GM23338 (cell line): ENCODE measurements at regions not wholly inside any gene's neighbourhood (a gene's known extent, or its start where the extent isn't known, plus 50 kb on each side); places are given as distances from the start of the nearest gene placed in this dataset.
"Not testable (repeated sequence)": the region's sequence is repeated elsewhere in the genome, so short reads cannot be mapped to it uniquely, and the experiment has no call there.

ENCODE experiments used
- ATAC-seq: fragments of 200-7000 bp; cut with Tn5 transposase; 3 replicates; pipeline ENCODE4 v1.9.1; 2020
- DNase-seq: peaks from one replicate; pipeline ENCODE4 v3.0.0-alpha.2; 2015; ENCODE audit warnings: low spot score
- H2AFZ ChIP-seq: fragments of 200-600 bp; sonication (generic); 2 replicates; pipeline ENCODE4 v1.8.0; 2016; ENCODE audit warnings: antibody characterized with exemption, mild to moderate bottlenecking, moderate library complexity
- H3F3A ChIP-seq: fragments of 200-600 bp; sonication (generic); replicated peaks from 2 replicates; pipeline ENCODE4 v1.8.0; 2017; ENCODE audit warnings: antibody characterized with exemption, mixed run types, low read depth
- H3K27ac ChIP-seq: fragments of 200-600 bp; sonication (generic); 2 replicates; pipeline ENCODE4 v1.6.1; 2016; ENCODE audit warnings: low read depth
- H3K27me3 ChIP-seq: fragments of 200-600 bp; sonication (generic); 2 replicates; pipeline ENCODE4 v1.8.0; 2016; ENCODE audit warnings: mild to moderate bottlenecking, mixed run types, moderate library complexity; ENCODE audit not compliant: insufficient read depth
- H3K36me3 ChIP-seq: fragments of 200-600 bp; sonication (generic); 2 replicates; pipeline ENCODE4 v1.8.0; 2016; ENCODE audit warnings: mild to moderate bottlenecking; ENCODE audit not compliant: insufficient read depth
- H3K4me1 ChIP-seq: fragments of 200-600 bp; sonication (generic); 2 replicates; pipeline ENCODE4 v1.8.0; 2016; ENCODE audit warnings: mild to moderate bottlenecking, moderate library complexity; ENCODE audit not compliant: insufficient read depth
- H3K4me2 ChIP-seq: fragments of 200-600 bp; sonication (generic); 2 replicates; pipeline ENCODE4 v1.7.1; 2017; ENCODE audit warnings: mixed run types
- H3K4me3 ChIP-seq: fragments of 200-600 bp; sonication (generic); 2 replicates; pipeline ENCODE4 v1.6.1; 2016; ENCODE audit warnings: mixed run types
- H3K79me2 ChIP-seq: fragments of 200-600 bp; sonication (generic); replicated peaks from 2 replicates; pipeline ENCODE4 v1.8.0; 2017; ENCODE audit warnings: mild to moderate bottlenecking; ENCODE audit not compliant: insufficient read depth
- H3K9me2 ChIP-seq: fragments of 200-600 bp; sonication (generic); 2 replicates; pipeline ENCODE4 v1.8.0; 2017; ENCODE audit not compliant: insufficient read depth
- H4K20me1 ChIP-seq: fragments of 200-600 bp; sonication (generic); replicated peaks from 2 replicates; pipeline ENCODE4 v1.8.0; 2017; ENCODE audit warnings: mild to moderate bottlenecking; ENCODE audit not compliant: insufficient read depth
- H3K27ac Mint-ChIP-seq: 2 replicates; pipeline ENCODE4 v1.8.0; 2020; ENCODE audit warnings: inconsistent platforms, mild to moderate bottlenecking, moderate library complexity, mixed read lengths
- H3K27me3 Mint-ChIP-seq: 3 replicates; pipeline ENCODE4 v1.8.0; 2022; ENCODE audit warnings: low read depth, mild to moderate bottlenecking, moderate library complexity, mixed read lengths, inconsistent platforms; ENCODE audit not compliant: insufficient read depth, poor library complexity
- H3K36me3 Mint-ChIP-seq: 3 replicates; pipeline ENCODE4 v1.8.0; 2021; ENCODE audit warnings: low read depth, mild to moderate bottlenecking, inconsistent platforms, moderate library complexity, mixed read lengths
- H3K4me1 Mint-ChIP-seq: 3 replicates; pipeline ENCODE4 v1.8.0; 2020; ENCODE audit warnings: mild to moderate bottlenecking, inconsistent platforms, mixed read lengths
- H3K4me3 Mint-ChIP-seq: 3 replicates; pipeline ENCODE4 v1.8.0; 2021; ENCODE audit warnings: moderate library complexity, mild to moderate bottlenecking, inconsistent platforms, mixed read lengths
- H3K9me3 Mint-ChIP-seq: 3 replicates; pipeline ENCODE4 v1.8.0; 2020; ENCODE audit warnings: moderate library complexity, mild to moderate bottlenecking, inconsistent platforms, mixed read lengths
- JUNB ChIP-seq: IDR thresholded peaks from one replicate; pipeline ENCODE4 v1.6.1; 2016; ENCODE audit warnings: antibody characterized with exemption; ENCODE audit not compliant: unreplicated experiment
- NANOG ChIP-seq: IDR thresholded peaks from 2 replicates; pipeline ENCODE4 v1.6.1; 2016; ENCODE audit warnings: antibody characterized with exemption, borderline replicate concordance
- ZNF331 ChIP-seq: fragments of 250-450 bp; sonication (Bioruptor Pico); IDR thresholded peaks from 2 replicates; pipeline ENCODE4 v1.5.0; 2020; ENCODE audit warnings: low read depth, mild to moderate bottlenecking, moderate library complexity
- TF ChIP-seq, protein P1 (sequence below): IDR thresholded peaks from 2 replicates; pipeline ENCODE4 v1.6.1; 2016; ENCODE audit warnings: antibody characterized with exemption
- TF ChIP-seq, protein P2 (sequence below): IDR thresholded peaks from one replicate; pipeline ENCODE4 v1.6.1; 2018; ENCODE audit warnings: antibody characterized with exemption; ENCODE audit not compliant: unreplicated experiment
- TF ChIP-seq, protein P3 (sequence below): fragments of 250-450 bp; sonication (Bioruptor Pico); IDR thresholded peaks from 2 replicates; pipeline ENCODE4 v1.5.0; 2020; ENCODE audit warnings: mild to moderate bottlenecking, moderate library complexity
- TF ChIP-seq, protein P4 (sequence below), 2 experiments: fragments of 200-600 bp in 1 of 2; sonication (generic) in 1 of 2; conservative IDR thresholded peaks; 2 replicates each; pipeline versions ENCODE4 v1.5.1 to v1.6.1; 2016 to 2017; ENCODE audit warnings: antibody characterized with exemption in 2 of 2, low read depth in 2 of 2, mild to moderate bottlenecking in 2 of 2, moderate library complexity in 1 of 2

DNA sequence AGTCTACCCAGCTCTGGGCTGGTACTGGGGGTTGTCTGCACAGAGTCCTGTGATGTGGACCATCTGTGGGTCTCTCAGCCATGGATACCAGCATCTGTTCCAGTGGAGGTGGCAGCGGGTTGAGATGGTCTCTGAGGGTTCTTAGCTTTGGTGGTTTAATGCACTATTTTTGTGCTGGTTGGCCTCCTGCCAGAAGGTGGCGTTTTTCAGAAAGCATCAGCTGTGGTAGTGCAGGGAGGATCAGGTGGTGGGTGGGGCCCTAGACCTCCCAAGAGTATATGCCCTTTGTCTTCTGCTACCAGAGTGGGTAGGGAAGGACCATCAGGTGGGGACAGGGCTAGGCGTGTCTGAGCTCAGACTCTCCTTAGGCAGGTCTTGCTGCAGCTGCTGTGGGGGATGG, 103.7 kb downstream of the GALR1 start:
- peak; percentile 69 for DNase-seq
- H3K27ac Mint-ChIP-seq: peak overlapping the region; percentile 55

DNA sequence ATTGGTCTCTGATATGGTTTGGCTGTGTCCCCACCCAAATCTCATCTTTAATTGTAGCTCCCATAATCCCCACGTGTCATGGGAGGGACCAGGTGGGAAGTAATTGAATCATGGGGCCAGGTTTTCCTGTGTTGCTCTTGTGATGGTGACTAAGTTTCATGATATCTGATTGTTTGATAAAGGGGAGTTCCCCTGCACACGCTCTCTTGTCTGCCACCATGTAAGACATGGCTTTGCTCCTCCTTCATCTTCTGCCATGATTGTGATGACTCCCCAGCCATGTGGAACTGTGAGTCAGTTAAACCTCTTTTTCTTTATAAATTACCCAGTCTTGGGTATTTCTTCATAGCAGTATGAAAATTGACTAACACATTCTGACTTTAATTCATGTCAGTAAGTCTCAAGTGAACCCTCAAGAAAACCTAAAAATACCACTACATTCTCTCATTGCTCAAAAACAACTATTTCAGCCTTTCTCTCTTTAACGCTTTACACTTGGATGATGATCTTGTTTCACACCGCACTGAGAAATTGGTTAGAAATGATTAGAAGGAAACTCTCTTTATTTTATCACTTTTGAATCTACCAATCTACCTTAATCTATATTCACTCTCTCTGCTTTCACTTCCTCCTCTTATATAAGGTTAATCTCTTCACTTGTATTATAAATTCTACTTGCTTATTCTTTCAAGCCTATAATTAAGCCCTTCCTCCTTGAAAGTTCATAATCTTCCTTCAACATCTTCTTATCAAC, 110.1 kb downstream of the GALR1 start:
- Histone ChIP-seq H3K27me3 (no peaks in the 10 kb centered on the region), H3K27ac (no peak overlapping the region), H3K36me3 (peaks cover 5% of the 10 kb centered on the region; the same call in 1 of the 2 replicates), H3K79me2 (no peaks in the 10 kb centered on the region), H3K9me2 (peaks cover 20% of the 10 kb centered on the region), H3K4me1 (no peaks in the 10 kb centered on the region), H3F3A (no peaks in the 10 kb centered on the region), H3K4me3 (no peak overlapping the region), H2AFZ (no peak overlapping the region), H3K4me2 (no peak overlapping the region), H4K20me1 (no peaks in the 10 kb centered on the region)
- Mint-ChIP-seq H3K36me3 (peaks cover 12% of the 10 kb centered on the region), H3K4me1 (no peaks in the 10 kb centered on the region), H3K27ac (no peak overlapping the region), H3K9me3 (peaks cover 27% of the 10 kb centered on the region), H3K27me3 (no peaks in the 10 kb centered on the region), H3K4me3 (no peak overlapping the region)
- ATAC-seq (no peak), DNase-seq (no peak)
- TF ChIP-seq JUNB (no peak), ZNF331 (no peak), NANOG (no peak)
- TF ChIP-seq, protein P1, sequence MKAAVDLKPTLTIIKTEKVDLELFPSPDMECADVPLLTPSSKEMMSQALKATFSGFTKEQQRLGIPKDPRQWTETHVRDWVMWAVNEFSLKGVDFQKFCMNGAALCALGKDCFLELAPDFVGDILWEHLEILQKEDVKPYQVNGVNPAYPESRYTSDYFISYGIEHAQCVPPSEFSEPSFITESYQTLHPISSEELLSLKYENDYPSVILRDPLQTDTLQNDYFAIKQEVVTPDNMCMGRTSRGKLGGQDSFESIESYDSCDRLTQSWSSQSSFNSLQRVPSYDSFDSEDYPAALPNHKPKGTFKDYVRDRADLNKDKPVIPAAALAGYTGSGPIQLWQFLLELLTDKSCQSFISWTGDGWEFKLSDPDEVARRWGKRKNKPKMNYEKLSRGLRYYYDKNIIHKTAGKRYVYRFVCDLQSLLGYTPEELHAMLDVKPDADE: no peak
- TF ChIP-seq, protein P2, sequence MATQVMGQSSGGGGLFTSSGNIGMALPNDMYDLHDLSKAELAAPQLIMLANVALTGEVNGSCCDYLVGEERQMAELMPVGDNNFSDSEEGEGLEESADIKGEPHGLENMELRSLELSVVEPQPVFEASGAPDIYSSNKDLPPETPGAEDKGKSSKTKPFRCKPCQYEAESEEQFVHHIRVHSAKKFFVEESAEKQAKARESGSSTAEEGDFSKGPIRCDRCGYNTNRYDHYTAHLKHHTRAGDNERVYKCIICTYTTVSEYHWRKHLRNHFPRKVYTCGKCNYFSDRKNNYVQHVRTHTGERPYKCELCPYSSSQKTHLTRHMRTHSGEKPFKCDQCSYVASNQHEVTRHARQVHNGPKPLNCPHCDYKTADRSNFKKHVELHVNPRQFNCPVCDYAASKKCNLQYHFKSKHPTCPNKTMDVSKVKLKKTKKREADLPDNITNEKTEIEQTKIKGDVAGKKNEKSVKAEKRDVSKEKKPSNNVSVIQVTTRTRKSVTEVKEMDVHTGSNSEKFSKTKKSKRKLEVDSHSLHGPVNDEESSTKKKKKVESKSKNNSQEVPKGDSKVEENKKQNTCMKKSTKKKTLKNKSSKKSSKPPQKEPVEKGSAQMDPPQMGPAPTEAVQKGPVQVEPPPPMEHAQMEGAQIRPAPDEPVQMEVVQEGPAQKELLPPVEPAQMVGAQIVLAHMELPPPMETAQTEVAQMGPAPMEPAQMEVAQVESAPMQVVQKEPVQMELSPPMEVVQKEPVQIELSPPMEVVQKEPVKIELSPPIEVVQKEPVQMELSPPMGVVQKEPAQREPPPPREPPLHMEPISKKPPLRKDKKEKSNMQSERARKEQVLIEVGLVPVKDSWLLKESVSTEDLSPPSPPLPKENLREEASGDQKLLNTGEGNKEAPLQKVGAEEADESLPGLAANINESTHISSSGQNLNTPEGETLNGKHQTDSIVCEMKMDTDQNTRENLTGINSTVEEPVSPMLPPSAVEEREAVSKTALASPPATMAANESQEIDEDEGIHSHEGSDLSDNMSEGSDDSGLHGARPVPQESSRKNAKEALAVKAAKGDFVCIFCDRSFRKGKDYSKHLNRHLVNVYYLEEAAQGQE: no peak
- TF ChIP-seq, protein P3, sequence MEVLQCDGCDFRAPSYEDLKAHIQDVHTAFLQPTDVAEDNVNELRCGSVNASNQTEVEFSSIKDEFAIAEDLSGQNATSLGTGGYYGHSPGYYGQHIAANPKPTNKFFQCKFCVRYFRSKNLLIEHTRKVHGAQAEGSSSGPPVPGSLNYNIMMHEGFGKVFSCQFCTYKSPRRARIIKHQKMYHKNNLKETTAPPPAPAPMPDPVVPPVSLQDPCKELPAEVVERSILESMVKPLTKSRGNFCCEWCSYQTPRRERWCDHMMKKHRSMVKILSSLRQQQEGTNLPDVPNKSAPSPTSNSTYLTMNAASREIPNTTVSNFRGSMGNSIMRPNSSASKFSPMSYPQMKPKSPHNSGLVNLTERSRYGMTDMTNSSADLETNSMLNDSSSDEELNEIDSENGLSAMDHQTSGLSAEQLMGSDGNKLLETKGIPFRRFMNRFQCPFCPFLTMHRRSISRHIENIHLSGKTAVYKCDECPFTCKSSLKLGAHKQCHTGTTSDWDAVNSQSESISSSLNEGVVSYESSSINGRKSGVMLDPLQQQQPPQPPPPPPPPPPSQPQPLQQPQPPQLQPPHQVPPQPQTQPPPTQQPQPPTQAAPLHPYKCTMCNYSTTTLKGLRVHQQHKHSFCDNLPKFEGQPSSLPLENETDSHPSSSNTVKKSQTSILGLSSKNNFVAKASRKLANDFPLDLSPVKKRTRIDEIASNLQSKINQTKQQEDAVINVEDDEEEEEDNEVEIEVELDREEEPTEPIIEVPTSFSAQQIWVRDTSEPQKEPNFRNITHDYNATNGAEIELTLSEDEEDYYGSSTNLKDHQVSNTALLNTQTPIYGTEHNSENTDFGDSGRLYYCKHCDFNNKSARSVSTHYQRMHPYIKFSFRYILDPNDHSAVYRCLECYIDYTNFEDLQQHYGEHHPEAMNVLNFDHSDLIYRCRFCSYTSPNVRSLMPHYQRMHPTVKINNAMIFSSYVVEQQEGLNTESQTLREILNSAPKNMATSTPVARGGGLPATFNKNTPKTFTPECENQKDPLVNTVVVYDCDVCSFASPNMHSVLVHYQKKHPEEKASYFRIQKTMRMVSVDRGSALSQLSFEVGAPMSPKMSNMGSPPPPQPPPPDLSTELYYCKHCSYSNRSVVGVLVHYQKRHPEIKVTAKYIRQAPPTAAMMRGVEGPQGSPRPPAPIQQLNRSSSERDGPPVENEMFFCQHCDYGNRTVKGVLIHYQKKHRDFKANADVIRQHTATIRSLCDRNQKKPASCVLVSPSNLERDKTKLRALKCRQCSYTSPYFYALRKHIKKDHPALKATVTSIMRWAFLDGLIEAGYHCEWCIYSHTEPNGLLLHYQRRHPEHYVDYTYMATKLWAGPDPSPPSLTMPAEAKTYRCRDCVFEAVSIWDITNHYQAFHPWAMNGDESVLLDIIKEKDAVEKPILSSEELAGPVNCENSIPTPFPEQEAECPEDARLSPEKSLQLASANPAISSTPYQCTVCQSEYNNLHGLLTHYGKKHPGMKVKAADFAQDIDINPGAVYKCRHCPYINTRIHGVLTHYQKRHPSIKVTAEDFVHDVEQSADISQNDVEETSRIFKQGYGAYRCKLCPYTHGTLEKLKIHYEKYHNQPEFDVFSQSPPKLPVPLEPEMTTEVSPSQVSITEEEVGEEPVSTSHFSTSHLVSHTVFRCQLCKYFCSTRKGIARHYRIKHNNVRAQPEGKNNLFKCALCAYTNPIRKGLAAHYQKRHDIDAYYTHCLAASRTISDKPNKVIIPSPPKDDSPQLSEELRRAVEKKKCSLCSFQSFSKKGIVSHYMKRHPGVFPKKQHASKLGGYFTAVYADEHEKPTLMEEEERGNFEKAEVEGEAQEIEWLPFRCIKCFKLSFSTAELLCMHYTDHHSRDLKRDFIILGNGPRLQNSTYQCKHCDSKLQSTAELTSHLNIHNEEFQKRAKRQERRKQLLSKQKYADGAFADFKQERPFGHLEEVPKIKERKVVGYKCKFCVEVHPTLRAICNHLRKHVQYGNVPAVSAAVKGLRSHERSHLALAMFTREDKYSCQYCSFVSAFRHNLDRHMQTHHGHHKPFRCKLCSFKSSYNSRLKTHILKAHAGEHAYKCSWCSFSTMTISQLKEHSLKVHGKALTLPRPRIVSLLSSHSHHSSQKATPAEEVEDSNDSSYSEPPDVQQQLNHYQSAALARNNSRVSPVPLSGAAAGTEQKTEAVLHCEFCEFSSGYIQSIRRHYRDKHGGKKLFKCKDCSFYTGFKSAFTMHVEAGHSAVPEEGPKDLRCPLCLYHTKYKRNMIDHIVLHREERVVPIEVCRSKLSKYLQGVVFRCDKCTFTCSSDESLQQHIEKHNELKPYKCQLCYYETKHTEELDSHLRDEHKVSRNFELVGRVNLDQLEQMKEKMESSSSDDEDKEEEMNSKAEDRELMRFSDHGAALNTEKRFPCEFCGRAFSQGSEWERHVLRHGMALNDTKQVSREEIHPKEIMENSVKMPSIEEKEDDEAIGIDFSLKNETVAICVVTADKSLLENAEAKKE (CRISPR knock-in tag): no peak

More for the DNA sequence above, 103.7 kb downstream of the GALR1 start:
- peak; percentile 52 for ATAC-seq
- H3K4me3 ChIP-seq, H3K4me1 Mint-ChIP-seq, H3K36me3 Mint-ChIP-seq, H3K9me2 ChIP-seq, H3K79me2 ChIP-seq, H3K36me3 ChIP-seq, H3K27me3 ChIP-seq, H3F3A ChIP-seq, H3K4me2 ChIP-seq, H3K27me3 Mint-ChIP-seq, H4K20me1 ChIP-seq, H3K4me3 Mint-ChIP-seq, H3K4me1 ChIP-seq, H3K27ac ChIP-seq: not testable (repeated sequence)
- H2AFZ ChIP-seq: peak overlapping the region; percentile 43
- H3K9me3 Mint-ChIP-seq: peaks cover 11% of the 10 kb centered on the region
- TF ChIP-seq, protein P4, sequence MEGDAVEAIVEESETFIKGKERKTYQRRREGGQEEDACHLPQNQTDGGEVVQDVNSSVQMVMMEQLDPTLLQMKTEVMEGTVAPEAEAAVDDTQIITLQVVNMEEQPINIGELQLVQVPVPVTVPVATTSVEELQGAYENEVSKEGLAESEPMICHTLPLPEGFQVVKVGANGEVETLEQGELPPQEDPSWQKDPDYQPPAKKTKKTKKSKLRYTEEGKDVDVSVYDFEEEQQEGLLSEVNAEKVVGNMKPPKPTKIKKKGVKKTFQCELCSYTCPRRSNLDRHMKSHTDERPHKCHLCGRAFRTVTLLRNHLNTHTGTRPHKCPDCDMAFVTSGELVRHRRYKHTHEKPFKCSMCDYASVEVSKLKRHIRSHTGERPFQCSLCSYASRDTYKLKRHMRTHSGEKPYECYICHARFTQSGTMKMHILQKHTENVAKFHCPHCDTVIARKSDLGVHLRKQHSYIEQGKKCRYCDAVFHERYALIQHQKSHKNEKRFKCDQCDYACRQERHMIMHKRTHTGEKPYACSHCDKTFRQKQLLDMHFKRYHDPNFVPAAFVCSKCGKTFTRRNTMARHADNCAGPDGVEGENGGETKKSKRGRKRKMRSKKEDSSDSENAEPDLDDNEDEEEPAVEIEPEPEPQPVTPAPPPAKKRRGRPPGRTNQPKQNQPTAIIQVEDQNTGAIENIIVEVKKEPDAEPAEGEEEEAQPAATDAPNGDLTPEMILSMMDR (conservative IDR thresholded peaks at IDR 0.05; ENCODE audit: low read depth in 2 of 2): peak; percentile 60 to 70
